GM18520 (cell line): ENCODE measurements at regions not wholly inside any gene's neighbourhood (a gene's known extent, or its start where the extent isn't known, plus 50 kb on each side); places are given as distances from the start of the nearest gene placed in this dataset.
A peak's percentile ranks its signal among the peaks of the same experiment; 100 is the strongest.

Experiments used
- ATAC-seq: cut with Tn5 transposase; IDR thresholded peaks from one replicate; pipeline ENCODE4 v1.9.1; 2021; ENCODE audit not compliant: unreplicated experiment

- ATAC-seq, result no peak
Observed at GRCh38 chr6:26284537-26285142, 80.4 kb upstream of the BTN3A2 start.

GRCh38 chr6:26285143-26286134 lies 79.6 kb upstream of the BTN3A2 start:
- ATAC-seq, result peak; percentile 56

GRCh38 chr6:26286168-26286877 lies 78.7 kb upstream of the BTN3A2 start:
- no peak for ATAC-seq

- no peak for ATAC-seq
Observed at GRCh38 chr6:26288155-26288554, 76.8 kb upstream of the BTN3A2 start.

- no peak for ATAC-seq
Observed at GRCh38 chr6:26290941-26291340, 74.1 kb upstream of the BTN3A2 start.

- no peak for ATAC-seq
Observed at GRCh38 chr6:26292709-26293108, 72.3 kb upstream of the BTN3A2 start.

- no peak for ATAC-seq
Observed at GRCh38 chr6:26294302-26294701, 70.7 kb upstream of the BTN3A2 start.

- ATAC-seq, result no peak
Observed at GRCh38 chr6:26295691-26296555, 69.1 kb upstream of the BTN3A2 start.

- no peak for ATAC-seq
Observed at GRCh38 chr6:26296556-26296856, 68.5 kb upstream of the BTN3A2 start.

GRCh38 chr6:26296857-26297648 lies 67.9 kb upstream of the BTN3A2 start:
- no peak for ATAC-seq

- ATAC-seq, result no peak
Observed at GRCh38 chr6:26299286-26300042, 65.5 kb upstream of the BTN3A2 start.

- no peak for ATAC-seq
Observed at GRCh38 chr6:26300043-26300331, 65.0 kb upstream of the BTN3A2 start.

- no peak for ATAC-seq
Observed at GRCh38 chr6:26300359-26300758, 64.6 kb upstream of the BTN3A2 start.

- no peak for ATAC-seq
Observed at GRCh38 chr6:26300828-26301227, 64.2 kb upstream of the BTN3A2 start.

GRCh38 chr6:26301638-26302037 lies 63.4 kb upstream of the BTN3A2 start:
- no peak for ATAC-seq

GRCh38 chr6:26302941-26303559 lies 61.9 kb upstream of the BTN3A2 start:
- ATAC-seq, result no peak

- no peak for ATAC-seq
Observed at GRCh38 chr6:26304213-26304796, 60.7 kb upstream of the BTN3A2 start.

- peak; percentile 19 for ATAC-seq
Observed at GRCh38 chr6:26304797-26305640, 60.0 kb upstream of the BTN3A2 start.
